ENCODE measurements at regions not wholly inside any gene's neighbourhood (a gene's known extent, or its start where the extent isn't known, plus 50 kb on each side); places are given as distances from the start of the nearest gene placed in this dataset.

DNA sequence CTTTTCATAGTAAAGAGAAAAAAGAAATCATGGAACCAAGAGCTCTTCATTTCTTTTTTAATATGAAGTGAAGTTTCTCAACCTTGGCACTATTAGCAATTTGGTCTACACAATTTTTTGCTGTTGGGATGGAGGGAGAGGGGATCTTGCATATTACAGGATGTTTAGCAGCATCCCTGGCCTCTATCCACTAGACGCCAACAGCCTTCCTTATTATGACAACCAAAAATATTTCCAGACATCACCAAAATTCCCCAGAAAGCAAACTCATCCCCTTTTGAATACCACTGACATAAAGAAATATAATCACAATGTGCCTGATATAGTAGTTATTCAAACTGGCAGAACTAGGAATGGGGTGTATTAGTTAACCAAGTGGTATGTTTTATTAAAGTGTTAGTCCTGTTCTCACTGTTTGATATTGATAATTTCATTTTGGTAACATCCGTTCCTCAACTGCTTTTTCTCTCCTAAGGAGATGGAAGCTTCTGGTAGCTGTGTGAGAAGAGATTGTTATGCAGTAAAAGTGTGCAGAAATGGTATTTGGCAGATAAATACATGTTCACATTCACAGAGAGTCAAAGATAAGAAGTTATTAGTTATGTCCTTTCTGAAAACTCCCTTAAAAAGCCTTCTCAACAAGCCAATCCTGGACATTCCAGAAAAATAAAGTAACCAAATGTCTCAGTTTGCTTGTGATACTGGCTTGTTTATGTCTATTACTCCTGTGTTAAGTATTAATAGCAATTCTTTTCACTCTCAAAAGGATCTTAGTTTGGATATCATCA is 699.9 kb downstream of the C12orf50 start:
- TF ChIP-seq, protein P1, sequence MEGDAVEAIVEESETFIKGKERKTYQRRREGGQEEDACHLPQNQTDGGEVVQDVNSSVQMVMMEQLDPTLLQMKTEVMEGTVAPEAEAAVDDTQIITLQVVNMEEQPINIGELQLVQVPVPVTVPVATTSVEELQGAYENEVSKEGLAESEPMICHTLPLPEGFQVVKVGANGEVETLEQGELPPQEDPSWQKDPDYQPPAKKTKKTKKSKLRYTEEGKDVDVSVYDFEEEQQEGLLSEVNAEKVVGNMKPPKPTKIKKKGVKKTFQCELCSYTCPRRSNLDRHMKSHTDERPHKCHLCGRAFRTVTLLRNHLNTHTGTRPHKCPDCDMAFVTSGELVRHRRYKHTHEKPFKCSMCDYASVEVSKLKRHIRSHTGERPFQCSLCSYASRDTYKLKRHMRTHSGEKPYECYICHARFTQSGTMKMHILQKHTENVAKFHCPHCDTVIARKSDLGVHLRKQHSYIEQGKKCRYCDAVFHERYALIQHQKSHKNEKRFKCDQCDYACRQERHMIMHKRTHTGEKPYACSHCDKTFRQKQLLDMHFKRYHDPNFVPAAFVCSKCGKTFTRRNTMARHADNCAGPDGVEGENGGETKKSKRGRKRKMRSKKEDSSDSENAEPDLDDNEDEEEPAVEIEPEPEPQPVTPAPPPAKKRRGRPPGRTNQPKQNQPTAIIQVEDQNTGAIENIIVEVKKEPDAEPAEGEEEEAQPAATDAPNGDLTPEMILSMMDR (IDR thresholded peaks at IDR 0.05; ENCODE audit: insufficient read depth, low read depth, low read length): no peak
- TF ChIP-seq EZH2 (IDR thresholded peaks at IDR 0.05; ENCODE audit: insufficient read depth, low read length): no peak

Measured in astrocyte (in vitro differentiated cells and primary cell).